ENCODE measurements at regions not wholly inside any gene's neighbourhood (a gene's known extent, or its start where the extent isn't known, plus 50 kb on each side); places are given as distances from the start of the nearest gene placed in this dataset.

DNA sequence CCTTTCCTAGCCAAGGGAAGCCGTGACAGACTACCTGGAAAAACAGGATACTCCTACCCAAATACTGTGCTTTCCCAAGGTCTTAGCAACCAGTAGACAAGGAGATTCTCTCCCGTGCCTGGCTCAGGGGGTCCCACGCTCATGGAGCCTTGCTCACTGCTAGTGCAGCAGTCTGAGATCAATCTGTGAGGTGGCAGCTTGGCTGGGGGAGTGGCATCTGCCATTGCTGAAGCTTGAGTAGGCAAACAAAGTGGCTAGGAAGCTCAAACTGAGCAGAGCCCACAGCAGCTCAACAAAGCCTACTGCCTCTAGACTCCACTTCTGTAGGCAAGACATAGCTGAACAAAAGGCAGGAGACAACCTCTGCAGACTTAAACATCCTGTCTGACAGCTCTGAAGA, 177.1 kb downstream of the PARM1 start:
- DNase-seq (ENCODE audit: low spot score), result no peak

DNA sequence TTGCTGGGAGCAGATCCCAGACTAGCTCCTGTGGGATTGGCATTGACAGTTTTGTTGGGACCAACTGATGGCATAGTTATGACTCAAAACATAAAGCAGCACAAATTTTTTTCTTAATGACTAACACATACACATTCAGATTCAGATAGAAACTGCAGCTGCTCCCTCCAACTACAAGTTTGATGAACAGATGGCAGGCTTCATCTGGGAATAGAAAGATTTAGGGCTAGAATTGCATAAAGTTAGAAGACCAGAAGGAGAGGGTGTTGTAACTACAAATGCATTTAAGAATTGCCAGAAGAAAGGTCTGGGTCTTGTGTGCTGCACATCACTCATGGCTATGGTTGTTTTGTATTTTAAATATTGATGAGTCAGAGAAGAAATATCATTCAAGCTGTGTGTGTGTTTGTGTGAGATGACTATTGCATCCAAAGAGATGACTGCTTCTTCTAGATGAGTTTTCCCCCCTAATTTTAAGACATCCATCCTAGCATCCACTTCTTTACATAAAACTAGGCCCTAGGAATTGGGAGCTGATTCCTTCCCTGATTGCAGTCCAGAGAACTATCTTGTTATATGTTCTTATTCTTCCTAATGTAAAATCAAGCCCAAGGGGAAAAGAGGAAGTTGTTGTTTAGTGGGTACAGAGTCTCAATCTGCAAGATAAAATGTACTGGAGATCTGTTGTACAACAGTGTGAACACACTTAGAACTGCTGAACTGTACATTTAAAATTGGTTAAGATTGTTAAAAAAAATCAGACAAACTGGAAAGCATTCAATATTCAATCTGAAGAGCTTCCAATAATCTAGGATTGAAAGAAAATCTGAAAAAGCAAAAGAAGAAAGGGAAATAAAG, 175.1 kb downstream of the PARM1 start:
- no peak for DNase-seq (ENCODE audit: low spot score)

DNA sequence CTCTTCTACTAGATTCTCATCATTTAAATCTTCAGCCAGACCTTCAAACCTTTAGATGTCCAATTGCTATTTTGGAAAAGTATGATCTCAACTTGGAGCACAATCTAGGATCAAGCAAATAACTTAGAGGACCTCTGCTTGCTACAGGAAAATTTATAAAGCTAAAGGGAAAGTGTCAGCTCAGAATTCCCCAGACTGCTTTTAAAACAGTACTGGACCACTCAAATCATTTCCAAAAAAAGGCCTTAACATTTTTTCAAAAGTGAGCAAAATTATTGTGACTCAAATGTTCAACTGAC, 169.8 kb downstream of the PARM1 start:
- no peak for DNase-seq (ENCODE audit: low spot score)

DNA sequence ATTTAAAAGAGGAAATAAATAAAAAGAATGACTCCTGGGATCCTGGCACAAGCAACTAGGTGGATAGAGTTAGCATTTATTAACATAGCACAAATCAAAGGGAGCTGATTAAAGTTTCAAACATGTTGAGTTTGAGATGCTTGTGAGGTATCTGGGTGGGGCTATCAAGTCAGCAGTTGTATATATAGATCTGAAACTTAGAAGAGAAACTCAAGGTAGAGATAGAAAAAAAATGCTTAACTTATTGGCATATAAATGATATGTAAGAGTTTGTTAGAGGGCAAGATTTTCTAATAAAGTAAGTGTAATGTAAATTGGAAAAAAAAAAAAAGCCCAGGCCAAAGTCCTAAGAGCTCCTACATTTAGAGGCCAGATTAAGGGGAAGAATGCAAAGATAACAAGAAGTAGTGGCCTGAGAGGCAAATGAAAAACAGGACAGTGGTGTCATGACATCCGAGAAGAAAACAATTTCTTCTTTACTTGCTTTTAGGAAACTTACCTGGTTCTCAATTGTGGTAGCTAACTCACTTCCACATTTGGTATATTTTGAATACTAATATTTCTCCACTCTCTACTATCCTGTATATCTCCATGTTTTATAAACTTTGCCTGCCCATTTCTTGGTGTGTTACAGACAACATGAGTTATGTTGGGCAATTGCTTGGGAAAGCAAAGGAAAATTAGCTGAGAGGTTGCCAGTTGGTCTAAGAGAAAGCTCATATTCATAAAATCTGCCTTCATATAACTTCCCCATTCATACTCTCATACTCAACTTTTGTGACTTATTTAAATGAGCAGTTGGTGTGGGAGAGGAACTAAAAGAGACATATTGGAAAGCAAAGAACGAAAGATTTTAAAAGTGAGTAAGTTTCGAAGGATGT, 169.2 kb downstream of the PARM1 start:
- DNase-seq (ENCODE audit: low spot score), result no peak

Small RNAs in the stretch of these regions (small RNA-seq; reads per million reads assigned to genes)
- 0 reads per million in 2 experiments for gene AC093870.1
